ENCODE measurements at regions not wholly inside any gene's neighbourhood (a gene's known extent, or its start where the extent isn't known, plus 50 kb on each side); places are given as distances from the start of the nearest gene placed in this dataset.

- no peaks in the 10 kb centered on the region for H3K36me3 ChIP-seq (ENCODE audit: control insufficient read depth, insufficient read depth, low read length)
- H3K9ac ChIP-seq (ENCODE audit: low read length), result no peak overlapping the region
- no peak overlapping the region for H3K4me3 ChIP-seq (ENCODE audit: low read length)
Measured at GRCh38 chr9:118091226-118091625, 387.0 kb downstream of the TLR4 start.

GRCh38 chr9:118091711-118092500 lies 387.7 kb downstream of the TLR4 start:
- no peak overlapping the region for H3K9ac ChIP-seq (ENCODE audit: low read length)
- H3K27me3 ChIP-seq (ENCODE audit: control insufficient read depth, insufficient read depth, low read length), result no peaks in the 10 kb centered on the region

More at GRCh38 chr9:118091226-118091625, 387.0 kb downstream of the TLR4 start:
- H3K4me1 ChIP-seq (ENCODE audit: control insufficient read depth, insufficient read depth, low read length), result no peaks in the 10 kb centered on the region
- no peaks in the 10 kb centered on the region for H3K27me3 ChIP-seq (ENCODE audit: control insufficient read depth, insufficient read depth, low read length)
- no peaks in the 10 kb centered on the region for H3K9me3 ChIP-seq (ENCODE audit: control insufficient read depth, low read length)

GRCh38 chr9:118094387-118094786 lies 390.2 kb downstream of the TLR4 start:
- Histone ChIP-seq H3K4me3 (ENCODE audit: low read length) (no peak overlapping the region), H3K9ac (ENCODE audit: low read length) (no peak overlapping the region), H3K9me3 (ENCODE audit: control insufficient read depth, low read length) (no peaks in the 10 kb centered on the region), H3K36me3 (ENCODE audit: control insufficient read depth, insufficient read depth, low read length) (no peaks in the 10 kb centered on the region), H3K27me3 (ENCODE audit: control insufficient read depth, insufficient read depth, low read length) (no peaks in the 10 kb centered on the region), H3K4me1 (ENCODE audit: control insufficient read depth, insufficient read depth, low read length) (no peaks in the 10 kb centered on the region)

More at GRCh38 chr9:118091711-118092500, 387.7 kb downstream of the TLR4 start:
- Histone ChIP-seq H3K36me3 (ENCODE audit: control insufficient read depth, insufficient read depth, low read length) (no peaks in the 10 kb centered on the region), H3K4me1 (ENCODE audit: control insufficient read depth, insufficient read depth, low read length) (no peaks in the 10 kb centered on the region), H3K4me3 (ENCODE audit: low read length) (no peak overlapping the region), H3K9me3 (ENCODE audit: control insufficient read depth, low read length) (no peaks in the 10 kb centered on the region)

GRCh38 chr9:118100529-118101419 lies 396.6 kb downstream of the TLR4 start:
- Histone ChIP-seq H3K4me1 (ENCODE audit: control insufficient read depth, insufficient read depth, low read length) (no peaks in the 10 kb centered on the region), H3K4me3 (ENCODE audit: low read length) (no peak overlapping the region), H3K9me3 (ENCODE audit: control insufficient read depth, low read length) (no peaks in the 10 kb centered on the region), H3K36me3 (ENCODE audit: control insufficient read depth, insufficient read depth, low read length) (no peaks in the 10 kb centered on the region), H3K27me3 (ENCODE audit: control insufficient read depth, insufficient read depth, low read length) (no peaks in the 10 kb centered on the region), H3K9ac (ENCODE audit: low read length) (no peak overlapping the region)

GRCh38 chr9:118104363-118104762 lies 400.2 kb downstream of the TLR4 start:
- Histone ChIP-seq H3K4me1 (ENCODE audit: control insufficient read depth, insufficient read depth, low read length) (no peaks in the 10 kb centered on the region), H3K27me3 (ENCODE audit: control insufficient read depth, insufficient read depth, low read length) (no peaks in the 10 kb centered on the region), H3K9ac (ENCODE audit: low read length) (no peak overlapping the region), H3K36me3 (ENCODE audit: control insufficient read depth, insufficient read depth, low read length) (no peaks in the 10 kb centered on the region), H3K9me3 (ENCODE audit: control insufficient read depth, low read length) (no peaks in the 10 kb centered on the region), H3K4me3 (ENCODE audit: low read length) (no peak overlapping the region)

GRCh38 chr9:118108971-118109370 lies 404.8 kb downstream of the TLR4 start:
- no peak overlapping the region for H3K4me3 ChIP-seq (ENCODE audit: low read length)
- no peaks in the 10 kb centered on the region for H3K9me3 ChIP-seq (ENCODE audit: control insufficient read depth, low read length)
- H3K4me1 ChIP-seq (ENCODE audit: control insufficient read depth, insufficient read depth, low read length), result no peaks in the 10 kb centered on the region
- H3K36me3 ChIP-seq (ENCODE audit: control insufficient read depth, insufficient read depth, low read length), result no peaks in the 10 kb centered on the region
- no peak overlapping the region for H3K9ac ChIP-seq (ENCODE audit: low read length)
- no peaks in the 10 kb centered on the region for H3K27me3 ChIP-seq (ENCODE audit: control insufficient read depth, insufficient read depth, low read length)

- no peak overlapping the region for H3K9ac ChIP-seq (ENCODE audit: low read length)
- H3K36me3 ChIP-seq (ENCODE audit: control insufficient read depth, insufficient read depth, low read length), result no peaks in the 10 kb centered on the region
- H3K4me3 ChIP-seq (ENCODE audit: low read length), result no peak overlapping the region
- H3K27me3 ChIP-seq (ENCODE audit: control insufficient read depth, insufficient read depth, low read length), result no peaks in the 10 kb centered on the region
- H3K9me3 ChIP-seq (ENCODE audit: control insufficient read depth, low read length), result no peaks in the 10 kb centered on the region
- no peaks in the 10 kb centered on the region for H3K4me1 ChIP-seq (ENCODE audit: control insufficient read depth, insufficient read depth, low read length)
Measured at GRCh38 chr9:118109542-118109941, 405.3 kb downstream of the TLR4 start.

- no peaks in the 10 kb centered on the region for H3K9me3 ChIP-seq (ENCODE audit: control insufficient read depth, low read length)
- no peak overlapping the region for H3K9ac ChIP-seq (ENCODE audit: low read length)
- H3K4me3 ChIP-seq (ENCODE audit: low read length), result no peak overlapping the region
- H3K4me1 ChIP-seq (ENCODE audit: control insufficient read depth, insufficient read depth, low read length), result no peaks in the 10 kb centered on the region
- H3K27me3 ChIP-seq (ENCODE audit: control insufficient read depth, insufficient read depth, low read length), result no peaks in the 10 kb centered on the region
- H3K36me3 ChIP-seq (ENCODE audit: control insufficient read depth, insufficient read depth, low read length), result no peaks in the 10 kb centered on the region
Measured at GRCh38 chr9:118121361-118121760, 417.2 kb downstream of the TLR4 start.

- H3K4me1 ChIP-seq (ENCODE audit: control insufficient read depth, insufficient read depth, low read length), result no peaks in the 10 kb centered on the region
Measured at GRCh38 chr9:118128313-118128712, 424.1 kb downstream of the TLR4 start.

GRCh38 chr9:118129541-118129940 lies 425.3 kb downstream of the TLR4 start:
- no peaks in the 10 kb centered on the region for H3K4me1 ChIP-seq (ENCODE audit: control insufficient read depth, insufficient read depth, low read length)
- no peak overlapping the region for H3K4me3 ChIP-seq (ENCODE audit: low read length)
- no peaks in the 10 kb centered on the region for H3K9me3 ChIP-seq (ENCODE audit: control insufficient read depth, low read length)
- no peaks in the 10 kb centered on the region for H3K27me3 ChIP-seq (ENCODE audit: control insufficient read depth, insufficient read depth, low read length)
- H3K36me3 ChIP-seq (ENCODE audit: control insufficient read depth, insufficient read depth, low read length), result no peaks in the 10 kb centered on the region
- no peak overlapping the region for H3K9ac ChIP-seq (ENCODE audit: low read length)

More at GRCh38 chr9:118128313-118128712, 424.1 kb downstream of the TLR4 start:
- no peaks in the 10 kb centered on the region for H3K36me3 ChIP-seq (ENCODE audit: control insufficient read depth, insufficient read depth, low read length)
- H3K4me3 ChIP-seq (ENCODE audit: low read length), result no peak overlapping the region
- no peak overlapping the region for H3K9ac ChIP-seq (ENCODE audit: low read length)
- H3K27me3 ChIP-seq (ENCODE audit: control insufficient read depth, insufficient read depth, low read length), result no peaks in the 10 kb centered on the region
- H3K9me3 ChIP-seq (ENCODE audit: control insufficient read depth, low read length), result no peaks in the 10 kb centered on the region

- no peaks in the 10 kb centered on the region for H3K27me3 ChIP-seq (ENCODE audit: control insufficient read depth, insufficient read depth, low read length)
- H3K36me3 ChIP-seq (ENCODE audit: control insufficient read depth, insufficient read depth, low read length), result no peaks in the 10 kb centered on the region
- no peaks in the 10 kb centered on the region for H3K9me3 ChIP-seq (ENCODE audit: control insufficient read depth, low read length)
- no peaks in the 10 kb centered on the region for H3K4me1 ChIP-seq (ENCODE audit: control insufficient read depth, insufficient read depth, low read length)
- no peak overlapping the region for H3K4me3 ChIP-seq (ENCODE audit: low read length)
- H3K9ac ChIP-seq (ENCODE audit: low read length), result no peak overlapping the region
Measured at GRCh38 chr9:118148990-118149389, 444.8 kb downstream of the TLR4 start.

- no peaks in the 10 kb centered on the region for H3K27me3 ChIP-seq (ENCODE audit: control insufficient read depth, insufficient read depth, low read length)
- H3K4me3 ChIP-seq (ENCODE audit: low read length), result no peak overlapping the region
- H3K9ac ChIP-seq (ENCODE audit: low read length), result no peak overlapping the region
- no peaks in the 10 kb centered on the region for H3K36me3 ChIP-seq (ENCODE audit: control insufficient read depth, insufficient read depth, low read length)
- no peaks in the 10 kb centered on the region for H3K9me3 ChIP-seq (ENCODE audit: control insufficient read depth, low read length)
- no peaks in the 10 kb centered on the region for H3K4me1 ChIP-seq (ENCODE audit: control insufficient read depth, insufficient read depth, low read length)
Measured at GRCh38 chr9:118156846-118157245, 452.6 kb downstream of the TLR4 start.

Data from mucosa of stomach (tissue), 1 donor.